Heart right ventricle (tissue), 16 donors: ENCODE measurements at regions not wholly inside any gene's neighbourhood (a gene's known extent, or its start where the extent isn't known, plus 50 kb on each side); places are given as distances from the start of the nearest gene placed in this dataset.
A peak's percentile ranks its signal among the peaks of the same experiment; 100 is the strongest.

ENCODE experiments used
- ATAC-seq, 8 donors: fragments of 200-7000 bp; cut with Tn5 transposase; one replicate each; pipeline ENCODE4 v1.9.1; 2020; ENCODE audit warnings: mild to moderate bottlenecking in 8 of 8, moderate library complexity in 8 of 8, moderate number of reproducible peaks in 1 of 8
- DNase-seq, 2 donors: peaks; one replicate each; pipeline ENCODE4 v3.0.0-alpha.2; 2020
- H3K27ac ChIP-seq, 10 donors: fragments of 200-600 bp; sonication (generic) in 2 of 10; one replicate each; pipeline versions ENCODE4 v1.5.0 to v1.8.0; 2020 to 2022; ENCODE audit warnings: mild to moderate bottlenecking in 3 of 10
- H3K27me3 ChIP-seq, 7 donors: fragments of 200-600 bp; one replicate each; pipeline ENCODE4 v1.8.0; 2021 to 2022; ENCODE audit warnings: mild to moderate bottlenecking in 2 of 7
- H3K36me3 ChIP-seq, 9 donors: fragments of 200-600 bp; sonication (generic) in 1 of 9; one replicate each; pipeline versions ENCODE4 v1.5.0 to v1.8.0; 2020 to 2022; ENCODE audit warnings: mild to moderate bottlenecking in 2 of 9
- H3K4me1 ChIP-seq, 9 donors: fragments of 200-600 bp; sonication (generic) in 1 of 9; one replicate each; pipeline versions ENCODE4 v1.5.0 to v1.8.0; 2020 to 2022; ENCODE audit warnings: mild to moderate bottlenecking in 4 of 9
- H3K4me3 ChIP-seq, 10 donors: fragments of 200-600 bp; sonication (generic) in 2 of 10; one replicate each; pipeline versions ENCODE4 v1.5.0 to v1.8.0; 2020 to 2022; ENCODE audit warnings: mild to moderate bottlenecking in 7 of 10, moderate library complexity in 2 of 10
- H3K9me3 ChIP-seq, 11 donors: fragments of 200-600 bp in 10 of 11; sonication (generic) in 2 of 11; one replicate each; pipeline versions ENCODE4 v1.5.0 to v1.8.0; 2013 to 2022; ENCODE audit warnings: mild to moderate bottlenecking in 2 of 11, control low read depth in 1 of 11, moderate library complexity in 1 of 11
- WGBS, 2 donors: extraction: QIAGEN DNeasy Blood & Tissue Kit; methylation state at CpG; one replicate each; pipeline ENCODE4 v1.1.7; 2013; ENCODE audit warnings: inconsistent platforms in 1 of 2; 5-methylcytosine and 5-hydroxymethylcytosine counted together
- intact Hi-C, 10 donors: fragments of 100-400 bp; cut with DNase I; formaldehyde crosslinking; loops; one replicate each; pipeline versions ENCODE4 v1.11.1 to v1.14.2; 2022
- TF ChIP-seq, protein P1 (sequence below), 9 donors: fragments of 200-600 bp; sonication (generic) in 2 of 9; IDR thresholded peaks; one replicate each; pipeline versions ENCODE4 v1.5.0 to v1.8.0; 2021 to 2022; ENCODE audit warnings: antibody characterized with exemption in 9 of 9, mild to moderate bottlenecking in 5 of 9, moderate library complexity in 1 of 9
- donor health status: Arrhythmogenic right ventricular cardiomyopathy.
- donor health status: ischemic (EF 13 %, LVEDD 7.1; RV severe dilation, severe dysfunction).
- donor health status: healthy with polysubstance abuse.
- donor health status: DM: no; HTN: yes; CAD: no.
- donor health status: DM: no; HTN: no; CAD: no.
- donor health status: ischemic (EF 25% LVEDD 6.9; RV normal size, moderate dysfunction).
- donor health status: ischemic (EF 25% LVEDD 5.7; RV mildly dilated, moderate dysfunction).
- donor health status: healthy.
- donor health status: DM: yes; HTN: yes; CAD: no.
- donor health status: Ischemic cardiomyopathy.
- donor health status: ischemic (EF 35%, LVEDD 5.7; RV mildly dilated, moderate dysfunction).
- donor health status: nonischemic (EF 11% LVEDD 7.7; RV severe dilation, severe dysfunction).
- donor health status: DM: yes; HTN: yes; CAD: no.
- donor health status: PGD.
- donor health status: ischemic (EF 29% LVEDD 5.4; RV normal size, mild dysfunction).
- donor health status: nonischemic (EF 23%, LVEDD 6.1; RV moderate dilation, normal function).

- 43 to 61% methylated on average over 2 of the region's 2 CpGs for WGBS, 2 donors
- H3K4me1 ChIP-seq, result no peaks in the 10 kb centered on the region
- H3K36me3 ChIP-seq, result no peaks in the 10 kb centered on the region
- H3K4me3 ChIP-seq, result no peak overlapping the region
- H3K27ac ChIP-seq, result no peak overlapping the region
- intact Hi-C loops, result no loop called here
- DNase-seq (no peak), ATAC-seq (no peak)
- H3K27me3 ChIP-seq, result peaks cover 0 to 12% (median 0%) of the 10 kb centered on the region in 7 donors
- TF ChIP-seq, protein P1, sequence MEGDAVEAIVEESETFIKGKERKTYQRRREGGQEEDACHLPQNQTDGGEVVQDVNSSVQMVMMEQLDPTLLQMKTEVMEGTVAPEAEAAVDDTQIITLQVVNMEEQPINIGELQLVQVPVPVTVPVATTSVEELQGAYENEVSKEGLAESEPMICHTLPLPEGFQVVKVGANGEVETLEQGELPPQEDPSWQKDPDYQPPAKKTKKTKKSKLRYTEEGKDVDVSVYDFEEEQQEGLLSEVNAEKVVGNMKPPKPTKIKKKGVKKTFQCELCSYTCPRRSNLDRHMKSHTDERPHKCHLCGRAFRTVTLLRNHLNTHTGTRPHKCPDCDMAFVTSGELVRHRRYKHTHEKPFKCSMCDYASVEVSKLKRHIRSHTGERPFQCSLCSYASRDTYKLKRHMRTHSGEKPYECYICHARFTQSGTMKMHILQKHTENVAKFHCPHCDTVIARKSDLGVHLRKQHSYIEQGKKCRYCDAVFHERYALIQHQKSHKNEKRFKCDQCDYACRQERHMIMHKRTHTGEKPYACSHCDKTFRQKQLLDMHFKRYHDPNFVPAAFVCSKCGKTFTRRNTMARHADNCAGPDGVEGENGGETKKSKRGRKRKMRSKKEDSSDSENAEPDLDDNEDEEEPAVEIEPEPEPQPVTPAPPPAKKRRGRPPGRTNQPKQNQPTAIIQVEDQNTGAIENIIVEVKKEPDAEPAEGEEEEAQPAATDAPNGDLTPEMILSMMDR (IDR thresholded peaks at IDR 0.05), result no peak
- no peaks in the 10 kb centered on the region for H3K9me3 ChIP-seq
These were observed 114.4 kb upstream of the BMAL1 start for GRCh38 chr11:13163158-13163557.

- Histone ChIP-seq H3K27ac (no peak overlapping the region), H3K9me3 (no peaks in the 10 kb centered on the region), H3K27me3 (peaks cover 0 to 5% (median 0%) of the 10 kb centered on the region in 7 donors), H3K36me3 (no peaks in the 10 kb centered on the region), H3K4me3 (no peak overlapping the region), H3K4me1 (peaks cover 0 to 5% (median 0%) of the 10 kb centered on the region in 9 donors)
- ATAC-seq (no peak), DNase-seq (no peak)
- intact Hi-C loops, result loop anchor here in 1 of 10 donors (5.0 kb wide), 1 partner anchor 194 kb away; no protein-coding TSS in a partner anchor
- 45 to 96% methylated on average over 1 of the region's 1 CpG for WGBS, 2 donors
- TF ChIP-seq, protein P1 (IDR thresholded peaks at IDR 0.05), result no peak
These were observed 111.6 kb upstream of the BMAL1 start for GRCh38 chr11:13166036-13166435.

DNA sequence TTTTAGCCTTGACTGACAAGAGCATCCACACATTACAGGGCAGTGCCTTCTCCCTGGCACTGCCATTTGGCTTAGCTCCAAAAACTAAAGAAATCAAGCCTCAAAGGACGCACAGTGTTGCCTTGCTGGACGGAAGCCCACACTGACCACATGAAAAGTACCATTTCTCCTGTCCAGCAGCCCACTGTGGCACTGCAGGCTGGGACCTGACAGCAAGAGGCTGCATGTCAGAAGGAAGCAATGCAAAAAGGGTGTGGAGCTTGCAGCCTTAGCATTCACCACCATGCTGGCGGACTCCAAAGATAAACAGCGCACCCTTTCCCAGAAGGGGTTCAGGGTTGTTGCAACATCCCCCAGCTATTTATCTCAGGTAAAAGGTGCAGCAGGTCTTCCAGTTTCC is 109.3 kb upstream of the BMAL1 start:
- no peaks in the 10 kb centered on the region for H3K9me3 ChIP-seq
- 73 to 74% methylated on average over 4 of the region's 4 CpGs for whole genome bisulfite sequencing, 2 donors
- H3K4me1 ChIP-seq, result peaks cover 0 to 5% (median 0%) of the 10 kb centered on the region in 9 donors
- no peak for ATAC-seq
- TF ChIP-seq, protein P1 (IDR thresholded peaks at IDR 0.05), result no peak
- intact Hi-C loops, result loop anchor here in 1 of 10 donors (5.0 kb wide), 1 partner anchor 196 kb away; no protein-coding TSS in a partner anchor
- DNase-seq, result no peak
- no peaks in the 10 kb centered on the region for H3K36me3 ChIP-seq
- H3K27ac ChIP-seq, result no peak overlapping the region
- H3K4me3 ChIP-seq, result no peak overlapping the region
- H3K27me3 ChIP-seq, result peaks cover 0 to 13% (median 0%) of the 10 kb centered on the region in 7 donors

DNA sequence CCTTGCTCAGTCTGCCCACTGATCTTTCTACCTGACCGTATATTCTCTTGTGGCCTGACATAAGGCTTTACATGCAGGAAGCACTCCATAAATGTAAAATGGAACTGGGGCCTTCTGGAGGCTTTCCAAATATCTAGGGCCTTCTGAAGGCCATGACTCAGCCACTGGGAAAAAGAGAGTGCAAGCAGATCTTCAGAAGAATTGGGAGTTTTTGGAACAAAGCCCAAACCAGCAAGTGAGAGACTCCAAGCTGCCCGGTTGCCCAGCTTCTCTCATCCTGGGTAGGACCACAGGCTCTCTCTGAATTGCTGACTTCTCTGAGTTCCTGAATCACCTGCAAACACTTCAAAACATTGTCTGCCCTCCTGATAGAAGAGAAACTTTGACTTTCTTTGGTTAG is 107.9 kb upstream of the BMAL1 start:
- Histone ChIP-seq H3K4me1 (peaks cover 0 to 5% (median 0%) of the 10 kb centered on the region in 9 donors), H3K4me3 (no peak overlapping the region), H3K36me3 (no peaks in the 10 kb centered on the region), H3K27ac (no peak overlapping the region), H3K9me3 (no peaks in the 10 kb centered on the region), H3K27me3 (peaks cover 0 to 13% (median 0%) of the 10 kb centered on the region in 7 donors)
- DNase-seq (no peak), ATAC-seq (peak in 1 of 8 donors; percentile 33)
- TF ChIP-seq, protein P1 (IDR thresholded peaks at IDR 0.05), result no peak
- 55 to 67% methylated on average over 2 of the region's 2 CpGs for WGBS, 2 donors
- intact Hi-C loops, result loop anchor here in 1 of 10 donors (5.0 kb wide), 1 partner anchor 197 kb away; no protein-coding TSS in a partner anchor
